T-helper 1 cell (primary cell): ENCODE measurements at regions not wholly inside any gene's neighbourhood (a gene's known extent, or its start where the extent isn't known, plus 50 kb on each side); places are given as distances from the start of the nearest gene placed in this dataset.

Experiments used
- DNase-seq, 5 donors: peaks; one replicate each; pipeline ENCODE4 v3.0.0-alpha.2; 2012 to 2020

- DNase-seq = no peak
These were observed 153.8 kb downstream of the GNAI1 start for GRCh38 chr7:80288175-80289122.

- no peak for DNase-seq
These were observed 153.0 kb downstream of the GNAI1 start for GRCh38 chr7:80287400-80288174.

- no peak for DNase-seq
These were observed 152.0 kb downstream of the GNAI1 start for GRCh38 chr7:80286611-80287010.

- no peak for DNase-seq
These were observed 150.2 kb downstream of the GNAI1 start for GRCh38 chr7:80284855-80285254.

GRCh38 chr7:80279760-80280159 lies 145.1 kb downstream of the GNAI1 start:
- DNase-seq = no peak

GRCh38 chr7:80278737-80279136 lies 144.1 kb downstream of the GNAI1 start:
- no peak for DNase-seq

- no peak for DNase-seq
These were observed 143.1 kb downstream of the GNAI1 start for GRCh38 chr7:80277434-80278427.
